Stimulated activated CD4-positive, alpha-beta T cell treated with anti-CD3 and anti-CD28 coated beads, Interleukin-15, amount 100 ng/mL, for 1 hour (primary cell): ENCODE measurements at regions not wholly inside any gene's neighbourhood (a gene's known extent, or its start where the extent isn't known, plus 50 kb on each side); places are given as distances from the start of the nearest gene placed in this dataset.

Source experiments
- DNase-seq, 2 donors: peaks; one replicate each; pipeline ENCODE4 v3.0.0-alpha.2; 2020; ENCODE audit warnings: low read depth in 1 of 2, low spot score in 1 of 2

DNA sequence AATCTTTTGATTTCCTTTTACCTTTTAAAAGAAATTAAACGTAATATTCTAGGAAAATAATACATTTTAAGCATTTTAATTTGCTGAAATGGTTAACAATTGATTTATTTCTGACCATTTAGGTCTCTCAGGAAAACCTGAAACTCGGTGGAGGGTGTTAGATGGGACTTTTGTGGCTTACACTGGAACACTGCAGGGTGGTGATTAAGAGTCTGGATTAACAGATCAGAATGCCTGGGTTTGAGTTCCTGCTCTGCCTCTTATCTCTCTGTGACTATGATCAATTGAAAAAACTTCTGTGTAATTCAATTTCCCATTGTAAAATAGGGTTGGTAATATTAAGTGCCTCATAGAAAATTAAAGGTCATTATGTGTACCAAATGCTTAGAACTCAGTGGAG lies 168.7 kb downstream of the UBE2E3 start:
- no peak for DNase-seq

DNA sequence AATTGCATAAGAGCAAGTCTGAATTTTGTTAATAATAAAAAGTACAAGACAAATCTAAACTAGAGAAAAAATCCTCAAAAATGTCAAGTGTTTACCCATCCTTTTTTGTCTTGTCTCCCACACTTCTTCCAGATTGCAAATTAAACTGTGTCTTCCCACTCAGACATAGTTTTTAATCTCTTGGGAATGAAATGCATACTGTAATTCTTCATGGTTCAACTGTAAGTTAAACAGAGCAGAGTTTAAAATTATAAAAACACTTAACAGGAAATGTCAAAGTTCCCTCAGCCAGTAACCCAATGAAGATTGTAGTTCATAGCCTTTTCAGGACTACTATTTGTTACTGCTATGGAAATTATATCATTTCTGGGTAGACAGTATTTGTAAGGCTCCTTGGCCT lies 171.8 kb downstream of the UBE2E3 start:
- no peak for DNase-seq

DNA sequence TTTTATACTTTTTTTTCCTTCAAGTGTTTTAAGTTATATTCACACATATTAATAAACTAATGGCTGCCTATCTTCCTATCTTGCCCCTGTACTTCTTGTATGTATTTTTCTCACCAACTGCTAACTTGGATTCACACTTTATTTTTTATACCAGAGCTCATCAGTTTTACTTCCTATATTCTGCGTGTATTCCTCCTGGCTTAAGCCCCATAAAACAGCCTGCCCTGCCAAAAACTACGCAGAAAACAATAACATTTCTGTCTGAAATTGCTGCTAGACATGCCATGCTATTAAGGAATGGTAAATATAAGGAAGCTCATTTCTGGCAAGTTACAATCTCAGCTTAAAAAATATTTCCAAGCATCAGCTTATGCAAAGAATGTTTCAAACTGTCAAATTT lies 172.3 kb downstream of the UBE2E3 start:
- no peak for DNase-seq

DNA sequence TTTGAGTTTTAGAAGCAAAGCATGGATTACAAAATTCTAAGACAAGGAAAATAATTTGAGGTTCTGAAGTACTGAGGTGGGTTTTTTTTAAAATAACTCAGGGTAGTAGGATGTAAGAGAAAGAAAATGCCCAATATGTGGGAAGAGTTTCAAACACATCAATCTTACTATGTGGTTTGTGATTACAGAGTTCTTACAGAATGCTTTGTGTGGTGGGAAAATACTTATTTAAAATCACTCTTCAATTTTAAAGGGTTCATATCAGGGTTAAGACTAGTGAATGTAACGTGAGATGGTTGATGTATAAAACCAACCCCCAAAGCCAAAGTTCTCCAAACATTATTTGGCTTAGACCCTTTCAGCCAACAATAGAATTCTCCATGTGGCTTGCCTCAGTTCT lies 173.5 kb downstream of the UBE2E3 start:
- no peak for DNase-seq

DNA sequence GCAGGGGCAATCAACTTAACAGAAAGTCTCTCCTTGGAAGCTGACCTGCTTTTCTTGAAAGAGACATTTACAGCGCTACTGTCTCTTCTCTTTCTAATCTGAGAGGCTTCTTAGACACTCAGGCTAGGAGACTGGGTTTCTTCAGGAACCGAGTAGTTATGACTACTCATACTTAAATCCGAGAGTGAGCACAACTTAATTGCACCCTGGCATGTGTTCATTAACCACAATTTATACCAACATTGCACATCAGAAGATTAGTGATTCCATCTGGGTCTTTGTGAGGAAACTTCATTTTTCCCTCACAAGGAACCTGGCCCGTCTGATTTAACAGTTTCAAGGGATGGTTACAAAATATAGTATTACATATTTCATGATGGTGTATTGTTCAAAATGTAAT lies 176.9 kb downstream of the UBE2E3 start:
- no peak for DNase-seq

DNA sequence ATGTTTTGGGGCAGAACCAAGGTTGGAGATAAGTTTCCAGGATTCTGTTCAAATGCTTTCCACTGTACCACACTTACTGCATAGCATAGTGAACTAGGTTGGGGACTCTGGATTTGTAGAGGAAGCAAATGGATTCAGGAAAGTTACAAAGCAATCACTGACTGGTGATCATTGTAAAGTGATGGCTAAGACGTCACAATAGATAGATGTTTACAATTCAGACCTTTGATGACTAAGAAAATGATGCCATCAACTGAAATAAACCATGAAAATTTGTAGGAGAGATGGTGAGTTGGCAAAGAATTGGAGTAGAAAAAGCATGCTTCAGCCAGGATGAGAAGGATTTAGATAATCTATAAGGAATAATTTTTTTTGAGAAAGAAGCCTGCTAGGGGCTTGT lies 178.0 kb downstream of the UBE2E3 start:
- no peak for DNase-seq

DNA sequence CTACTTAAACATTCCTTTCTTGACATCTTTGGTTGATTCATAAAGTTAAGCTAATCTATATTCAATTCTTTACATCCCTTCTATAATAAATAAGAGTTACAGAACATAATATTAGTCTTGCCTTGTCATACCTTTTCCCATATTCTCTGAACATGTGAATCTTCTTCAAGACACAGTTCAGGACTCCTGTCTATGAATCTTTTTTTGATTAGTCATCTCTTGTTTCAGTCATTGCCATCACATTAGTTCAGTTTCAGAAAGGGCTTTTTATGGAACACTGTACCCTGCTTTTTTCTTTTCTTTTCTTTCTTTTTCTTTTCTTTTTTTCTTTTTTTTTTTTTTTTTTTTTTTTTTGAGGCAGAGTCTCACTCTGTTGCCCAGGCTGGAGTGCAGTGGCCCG lies 181.2 kb downstream of the UBE2E3 start:
- DNase-seq = no peak

DNA sequence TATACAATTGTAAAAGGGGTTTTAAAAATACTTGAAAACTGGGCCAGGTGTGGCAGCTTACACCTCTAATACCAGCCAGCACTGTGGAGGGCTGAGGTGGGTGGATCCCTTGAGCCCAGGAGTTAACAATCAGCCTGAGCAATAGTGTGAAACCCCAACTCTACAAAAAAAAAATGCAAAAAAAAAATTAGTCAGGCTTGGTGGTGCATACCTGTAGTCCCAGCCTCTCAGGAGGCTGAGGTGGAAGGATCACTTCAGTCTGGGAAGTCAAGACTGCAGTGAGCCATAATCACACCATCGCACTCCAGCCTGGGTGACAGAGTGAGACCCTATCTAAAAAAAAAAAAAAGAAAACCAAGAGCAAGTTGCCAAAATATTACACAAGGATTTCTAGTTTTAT lies 182.7 kb downstream of the UBE2E3 start:
- DNase-seq = no peak

DNA sequence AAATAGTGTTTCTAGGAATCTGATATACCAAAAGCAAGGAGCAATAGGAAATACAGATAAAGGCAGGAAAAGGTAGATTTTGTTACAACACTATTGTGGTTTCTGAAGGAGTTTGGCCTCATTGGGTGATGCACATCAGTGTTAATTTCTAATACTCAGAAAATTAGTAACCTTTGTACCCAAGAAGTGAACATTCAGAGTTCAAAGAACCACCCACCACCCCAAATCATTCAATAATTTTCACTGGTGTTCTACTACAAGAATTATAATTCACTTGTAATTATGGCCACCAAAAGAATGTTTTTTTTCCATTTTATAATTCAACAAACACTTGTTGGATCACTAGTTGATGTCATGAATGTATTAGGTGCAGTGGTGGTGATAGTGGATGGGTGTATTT lies 183.3 kb downstream of the UBE2E3 start:
- no peak for DNase-seq

DNA sequence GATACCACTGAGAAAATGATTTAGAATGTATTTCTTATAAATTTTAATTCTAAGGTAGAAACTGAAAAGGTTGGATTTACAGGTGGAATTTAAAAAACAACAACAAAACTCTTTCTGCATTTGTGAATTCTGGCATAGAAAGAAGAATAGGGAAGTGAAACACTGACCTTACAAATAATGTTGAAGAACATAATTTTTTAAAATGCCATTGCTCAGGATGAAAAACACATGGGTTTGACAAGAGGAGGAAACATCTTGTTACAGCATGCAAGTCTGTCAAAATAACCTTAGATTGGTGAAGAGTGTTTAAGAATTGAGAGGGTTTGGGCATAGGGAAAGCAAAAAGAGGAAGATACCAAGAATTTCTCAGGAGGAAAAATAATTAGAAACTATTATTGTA lies 184.3 kb downstream of the UBE2E3 start:
- no peak for DNase-seq

DNA sequence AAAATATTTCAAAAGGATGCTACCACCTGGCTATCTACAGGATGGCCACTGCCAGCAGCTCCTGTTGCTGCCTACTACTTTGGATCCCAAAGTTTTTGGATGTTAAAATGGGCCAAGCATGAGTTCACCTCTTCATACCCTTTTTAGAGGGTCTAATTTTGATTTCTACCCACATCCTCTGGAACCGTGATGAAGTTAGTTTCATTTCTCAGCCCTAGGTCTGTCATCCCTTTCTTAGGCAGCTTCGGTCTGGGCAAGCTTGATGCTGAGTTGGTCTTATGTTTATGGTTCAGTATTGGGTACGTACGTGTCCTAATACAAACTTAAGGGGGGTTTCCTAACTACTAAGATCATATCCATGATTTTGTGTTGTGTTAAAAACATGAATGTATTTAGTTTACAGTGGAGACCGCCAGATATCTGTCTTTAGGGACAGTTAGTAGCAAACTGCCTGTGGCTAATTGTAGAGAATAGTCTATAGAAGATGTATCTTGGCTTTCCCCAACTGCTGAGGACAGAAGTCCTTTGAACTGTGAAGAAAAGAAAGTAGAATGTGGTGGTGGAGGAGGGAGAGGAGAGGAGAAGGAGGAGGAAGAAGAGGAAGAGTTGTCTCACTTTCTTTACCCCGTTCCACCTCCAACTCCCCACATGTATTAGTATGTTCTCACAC lies 184.9 kb downstream of the UBE2E3 start:
- DNase-seq = no peak

DNA sequence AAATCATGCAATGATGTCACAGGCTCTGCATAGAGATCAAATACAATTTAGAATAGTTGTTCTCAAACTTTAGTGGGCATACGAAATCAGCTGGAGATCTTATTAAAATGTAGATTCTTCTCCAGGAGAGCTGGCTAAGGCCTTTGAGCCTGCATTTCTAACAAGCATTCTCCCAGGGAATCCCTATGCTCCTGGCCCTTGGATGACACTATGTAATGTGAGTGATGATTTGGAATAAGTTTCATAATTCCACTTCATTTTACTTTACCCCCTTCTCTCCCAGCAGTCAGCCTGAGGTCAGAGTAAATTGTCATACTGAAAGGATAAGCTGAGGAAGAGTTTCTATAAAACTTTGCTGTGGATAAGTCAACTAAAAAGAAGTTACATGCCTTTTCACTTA lies 189.1 kb downstream of the UBE2E3 start:
- DNase-seq = no peak

DNA sequence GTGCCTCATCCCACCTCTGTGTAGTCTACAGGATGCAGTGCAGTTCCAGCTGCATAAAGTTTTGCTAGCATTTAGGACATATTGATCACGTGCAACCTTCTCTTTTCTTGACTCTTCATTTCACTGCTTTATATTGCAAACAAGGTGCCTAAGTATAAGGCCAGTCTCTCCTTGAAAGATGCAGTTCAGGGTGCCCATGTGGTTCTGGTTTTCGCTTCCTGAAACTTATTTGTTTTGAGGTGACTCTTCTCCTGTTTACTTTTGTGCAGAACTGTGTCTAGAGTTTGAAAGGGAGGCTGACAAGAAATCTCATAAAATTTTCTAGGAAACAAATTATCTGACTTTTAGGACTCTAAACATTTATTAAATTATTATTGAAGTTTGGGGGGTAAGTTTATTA lies 189.9 kb downstream of the UBE2E3 start:
- no peak for DNase-seq

DNA sequence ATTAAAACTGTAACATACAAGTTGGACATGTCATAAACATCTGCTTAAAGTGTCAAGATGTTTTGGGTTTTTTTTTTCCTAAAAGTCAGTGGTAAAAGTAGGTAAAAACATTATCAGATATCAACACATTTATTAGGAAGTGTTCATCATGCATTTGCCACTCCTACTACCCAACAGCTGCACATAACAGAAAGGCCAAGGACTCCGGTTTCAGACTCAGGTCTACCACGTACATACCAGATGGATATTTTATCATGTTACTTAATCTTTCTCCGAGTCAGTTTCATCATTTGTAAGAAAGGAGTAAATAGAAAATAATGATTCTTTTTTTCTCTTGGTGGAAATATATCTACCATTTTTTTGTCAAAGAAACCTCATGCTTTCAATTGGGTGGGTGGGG lies 192.3 kb downstream of the UBE2E3 start:
- DNase-seq = no peak

DNA sequence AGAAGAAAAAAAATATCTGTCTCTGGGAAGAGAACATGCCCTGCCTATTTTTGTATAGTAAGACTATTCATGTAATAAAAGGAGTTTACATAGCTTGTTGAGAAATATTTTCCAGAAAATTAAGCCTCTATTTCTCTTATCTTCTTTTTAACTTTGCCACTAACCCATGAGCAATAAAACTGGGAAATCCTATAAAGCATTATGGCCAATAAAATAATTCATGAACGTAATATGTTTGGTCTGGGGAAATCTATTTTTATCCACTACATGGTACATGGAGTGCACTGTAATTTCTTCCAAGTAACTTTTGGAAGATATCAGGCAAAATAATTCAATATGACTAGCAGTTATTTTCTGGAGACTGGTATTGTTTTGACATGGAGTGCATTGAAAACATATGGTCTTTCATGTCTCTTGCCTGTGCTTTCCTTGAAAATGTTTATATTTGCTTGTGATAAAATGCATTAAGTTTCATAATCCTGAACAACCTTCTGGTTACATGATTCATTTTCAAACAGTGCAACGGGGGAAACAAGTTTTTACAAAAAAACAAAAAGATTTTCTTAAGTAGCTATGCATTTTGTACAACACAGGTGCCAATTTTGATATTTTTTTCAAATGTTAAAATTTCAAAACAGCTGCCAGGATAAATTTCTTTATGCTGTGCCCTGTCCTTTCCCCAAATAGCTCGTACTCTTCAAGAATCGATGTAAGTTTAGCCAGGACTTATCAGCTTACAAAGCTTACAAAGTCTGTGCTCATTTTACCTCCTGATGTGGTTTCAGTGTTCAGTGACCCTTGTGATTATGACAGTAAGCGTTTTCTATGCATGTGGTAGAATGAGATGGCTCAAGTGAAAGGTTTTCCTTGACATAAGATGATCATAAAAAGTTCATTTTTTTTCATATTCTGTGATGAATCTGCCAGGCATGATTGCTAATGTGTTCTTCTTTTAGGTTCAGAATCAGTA lies 194.5 kb downstream of the UBE2E3 start:
- DNase-seq = no peak

DNA sequence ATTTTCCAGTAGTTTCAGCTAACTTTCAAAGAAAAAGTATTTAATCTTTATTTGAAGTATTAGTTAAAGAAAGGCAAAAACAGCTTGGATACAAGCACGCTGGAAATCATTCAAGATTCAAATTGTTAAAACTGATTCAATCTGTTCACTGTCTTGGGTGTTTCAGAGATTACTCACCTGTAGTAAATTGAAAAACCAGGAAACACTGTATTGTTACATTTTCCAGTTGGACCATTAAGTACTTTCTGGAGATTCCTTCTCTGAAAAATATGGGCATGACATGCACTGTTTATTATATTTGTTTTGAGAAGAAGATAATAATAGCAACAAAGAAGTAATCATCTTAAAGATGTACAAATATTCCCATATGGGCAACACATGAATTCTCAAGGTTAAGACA lies 196.1 kb downstream of the UBE2E3 start:
- DNase-seq = no peak

DNA sequence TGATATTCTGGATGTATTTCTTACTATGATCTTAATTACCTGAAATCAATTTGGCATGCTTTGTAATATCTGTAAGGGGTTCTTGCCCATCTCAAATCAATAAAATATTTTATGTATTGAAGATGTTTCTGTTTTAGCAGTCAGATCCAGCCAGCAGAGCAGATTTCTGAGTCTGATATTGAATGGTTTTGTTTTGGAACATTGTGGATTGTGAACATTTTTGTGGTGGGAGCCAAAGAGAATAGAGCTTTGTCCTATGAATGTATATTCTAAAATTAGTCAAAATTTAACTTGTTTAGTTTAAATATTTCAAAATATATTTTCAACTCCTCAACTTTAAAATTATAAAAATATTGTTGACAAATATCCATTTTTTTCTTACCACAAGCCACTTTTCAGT lies 197.0 kb downstream of the UBE2E3 start:
- no peak for DNase-seq

DNA sequence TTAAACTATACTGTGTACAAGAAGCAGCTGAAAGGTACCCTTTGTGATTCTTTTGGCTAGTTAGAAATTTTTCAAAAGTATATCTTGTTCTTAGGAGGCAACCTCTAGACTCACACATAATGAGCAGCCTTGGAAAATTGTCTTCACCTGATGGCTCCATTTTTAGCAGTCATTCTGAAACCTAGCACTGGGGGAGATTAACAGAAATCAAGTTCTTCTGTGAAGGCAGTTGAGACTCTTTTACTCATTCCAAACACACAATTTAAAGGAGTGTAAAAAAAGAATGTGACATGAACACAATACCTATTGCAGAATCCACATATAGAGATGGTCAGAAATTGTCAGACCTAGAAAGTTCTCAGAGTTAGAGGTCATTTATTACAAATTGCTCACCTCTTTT lies 197.7 kb downstream of the UBE2E3 start:
- no peak for DNase-seq

DNA sequence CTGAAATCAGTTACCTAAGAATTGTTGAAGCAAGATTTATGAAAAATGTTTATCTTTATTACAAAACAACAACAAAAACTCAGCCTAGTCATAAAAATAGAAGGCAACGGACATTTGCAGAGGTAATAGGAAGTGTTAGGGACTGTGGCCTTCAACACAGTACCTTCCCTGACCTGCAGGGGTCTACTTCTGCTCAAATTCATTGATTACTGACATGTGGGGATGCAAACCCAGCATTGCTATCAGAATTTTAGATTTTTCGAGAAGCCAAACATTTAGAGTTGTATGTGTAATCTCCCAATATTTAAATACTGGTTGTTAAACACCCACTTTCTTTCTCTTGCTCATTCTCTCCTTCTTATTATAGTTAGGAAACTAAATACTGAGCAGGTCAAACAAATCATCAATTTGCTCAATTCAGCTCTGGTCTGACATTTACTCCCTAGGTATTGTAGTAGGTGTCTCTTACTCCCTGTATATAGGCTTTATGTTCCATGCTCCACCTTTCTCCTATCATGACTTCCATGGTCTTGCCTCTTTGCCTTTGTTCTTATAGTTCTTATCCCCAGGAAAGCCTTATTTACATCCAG lies 198.5 kb downstream of the UBE2E3 start:
- DNase-seq = no peak

DNA sequence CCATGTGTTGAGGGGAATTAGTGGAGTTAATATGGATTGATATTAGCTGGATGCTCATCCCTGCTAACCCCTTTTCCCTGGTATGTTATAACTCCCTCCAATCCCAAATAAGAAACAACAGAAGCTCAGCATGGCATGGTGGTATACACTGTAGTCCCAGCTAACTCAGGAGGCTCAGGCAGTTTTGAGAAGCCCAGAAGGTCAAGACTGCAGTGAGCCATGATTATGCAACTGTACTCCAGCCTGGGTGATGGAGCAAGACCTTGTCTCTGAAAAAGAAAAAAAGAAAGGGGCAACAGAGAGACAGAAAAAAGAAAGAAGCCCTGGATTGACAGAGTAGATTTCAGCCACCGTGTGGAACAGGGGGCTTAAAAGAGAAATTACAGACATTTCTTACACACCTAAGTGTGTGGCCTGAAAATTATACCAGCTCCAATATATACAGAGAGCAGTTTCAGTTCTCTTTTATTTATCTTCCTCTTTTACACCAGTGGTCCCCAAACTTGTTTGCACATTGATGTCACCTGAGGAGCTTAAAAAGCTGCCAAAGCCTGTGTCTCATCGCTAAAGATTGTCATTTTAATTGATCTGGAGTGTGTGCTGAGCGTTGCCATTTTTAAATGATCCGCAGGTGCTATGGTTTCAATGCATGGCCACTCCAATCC lies 203.6 kb downstream of the UBE2E3 start:
- DNase-seq = no peak

DNA sequence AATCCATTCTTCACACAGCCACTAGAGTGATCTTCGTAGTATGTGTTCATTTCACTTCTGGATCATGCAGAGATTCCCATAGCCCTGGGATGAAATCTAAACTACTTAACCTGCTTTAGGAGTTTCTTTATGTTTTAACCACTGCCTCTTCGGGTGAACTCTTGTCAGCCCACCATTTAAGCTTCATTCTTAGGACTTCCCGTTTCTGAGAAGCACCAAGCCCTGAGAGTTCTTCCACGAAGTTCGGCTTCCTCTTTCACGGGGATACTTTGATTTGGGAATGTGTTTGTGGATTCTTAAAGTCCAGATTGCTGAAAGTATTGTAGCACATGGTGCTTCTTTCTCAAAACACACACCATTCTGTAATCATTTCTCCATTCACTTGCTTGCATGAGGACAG lies 205.0 kb downstream of the UBE2E3 start:
- no peak for DNase-seq

DNA sequence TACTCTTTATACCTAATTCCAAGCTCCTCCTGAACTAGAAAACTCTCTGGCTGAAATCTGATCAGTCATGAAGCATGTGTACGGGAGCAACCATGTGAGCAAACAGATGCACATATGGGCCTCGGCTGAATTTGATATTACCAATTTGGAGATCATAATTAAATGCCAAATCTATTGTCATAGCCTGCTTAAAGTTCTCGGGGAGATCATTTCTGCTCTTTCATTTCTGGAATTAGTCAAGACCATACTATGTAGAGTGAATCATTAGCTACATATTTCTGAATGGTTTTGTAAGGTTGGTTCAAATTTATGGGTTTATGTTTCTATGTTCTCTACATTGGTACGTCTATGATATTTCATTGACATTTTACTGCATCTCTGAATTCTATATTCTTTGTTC lies 205.5 kb downstream of the UBE2E3 start:
- DNase-seq = no peak
